Left colon (tissue), 2 donors: ENCODE measurements at regions not wholly inside any gene's neighbourhood (a gene's known extent, or its start where the extent isn't known, plus 50 kb on each side); places are given as distances from the start of the nearest gene placed in this dataset.
A peak's percentile ranks its signal among the peaks of the same experiment; 100 is the strongest.
"Not testable (repeated sequence)": the region's sequence is repeated elsewhere in the genome, so short reads cannot be mapped to it uniquely, and the experiment has no call there.

Experiments used
- ATAC-seq: fragments of 200-7000 bp; cut with Tn5 transposase; one replicate; pipeline ENCODE4 v1.9.1; 2020; ENCODE audit warnings: mild to moderate bottlenecking, moderate library complexity
- DNase-seq, 2 donors: peaks; one replicate each; pipeline ENCODE4 v3.0.0-alpha.2; 2020
- intact Hi-C, 2 donors: fragments of 100-400 bp; cut with DNase I in 1 of 2; cut with micrococcal nuclease in 1 of 2; formaldehyde crosslinking; loops; one replicate each; pipeline versions ENCODE4 v1.11.2 to v1.14.0; 2022; cut with DNase I, micrococcal nuclease
- donor health status: DM: no; HTN: no; CAD: no.
- donor health status: DM: yes; HTN: yes; CAD: no.

DNA sequence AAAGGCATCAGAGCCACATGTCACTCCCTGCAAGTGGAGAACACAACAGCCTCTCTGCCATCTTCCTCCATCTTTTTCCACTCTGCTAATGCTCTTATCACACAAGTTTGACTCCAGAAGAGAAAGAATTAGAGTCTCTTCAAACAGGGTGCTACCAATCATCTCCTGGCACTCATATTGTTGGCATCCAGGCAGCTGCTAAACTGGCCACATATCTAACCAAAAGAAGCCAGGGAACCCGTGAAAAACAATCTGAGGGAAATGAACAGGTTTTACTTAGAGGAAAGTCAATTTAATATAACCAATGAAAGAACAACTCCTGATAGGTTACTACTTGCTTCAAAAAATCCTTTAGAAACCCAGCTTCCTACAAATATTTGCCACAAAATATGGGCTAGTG lies 117.2 kb downstream of the SLC25A46 start:
- DNase-seq (no peak), ATAC-seq (no peak)
- intact Hi-C loops: no loop called here

GRCh38 chr5:110865400-110866094 lies 126.7 kb downstream of the SLC25A46 start:
- intact Hi-C loops: no loop called here
- no peak for ATAC-seq
- DNase-seq: peak in 1 of 2 donors; percentile 7

GRCh38 chr5:110869927-110870326 lies 131.1 kb downstream of the SLC25A46 start:
- ATAC-seq: no peak

DNA sequence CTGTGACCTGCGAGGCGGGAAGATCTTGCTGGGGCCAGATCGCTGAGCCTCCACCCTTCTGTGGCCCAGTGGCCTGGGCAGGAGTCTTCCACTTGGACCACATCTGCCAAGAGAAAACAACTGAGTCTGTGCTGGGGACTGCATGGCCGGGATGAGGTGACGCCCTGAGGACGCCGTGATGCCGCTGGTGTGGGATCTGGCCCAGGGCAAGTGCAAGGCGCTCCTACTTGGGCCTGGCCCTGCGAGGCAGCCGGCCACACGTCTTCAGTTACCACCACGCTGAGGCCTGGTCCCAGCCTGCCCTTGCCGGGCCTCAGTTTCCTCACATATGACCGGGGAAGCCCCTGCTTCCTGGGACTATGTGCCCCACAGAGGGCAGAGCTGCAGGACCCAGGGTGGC lies 133.4 kb downstream of the SLC25A46 start:
- DNase-seq: no peak
- no peak for ATAC-seq
- intact Hi-C loops: no loop called here

More at GRCh38 chr5:110869927-110870326, 131.1 kb downstream of the SLC25A46 start:
- intact Hi-C loops: no loop called here
- no peak for DNase-seq

DNA sequence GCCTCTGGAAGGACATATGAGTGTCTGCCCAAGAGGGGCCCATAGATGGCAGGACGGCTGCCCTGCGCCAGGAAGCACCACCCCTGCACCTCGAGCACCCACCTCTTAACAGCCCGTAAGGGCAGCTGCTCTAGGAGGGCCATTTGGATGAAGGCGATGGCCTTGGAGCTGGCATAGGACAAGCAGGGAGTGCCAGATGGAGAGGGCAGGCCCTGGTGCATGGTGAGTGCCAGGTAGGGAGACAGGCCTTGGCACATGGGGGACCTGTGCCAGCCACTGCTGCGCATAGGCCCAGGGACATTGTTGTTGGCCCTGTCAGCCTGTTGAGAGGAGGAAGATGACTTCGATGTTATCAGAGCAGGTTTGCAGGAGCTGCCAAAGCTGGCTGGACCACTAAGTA lies 134.2 kb downstream of the SLC25A46 start:
- ATAC-seq (no peak), DNase-seq (no peak)
- intact Hi-C loops: no loop called here

- intact Hi-C loops: no loop called here
- no peak for ATAC-seq
- DNase-seq: no peak
Observed at GRCh38 chr5:110873773-110874437, 135.1 kb downstream of the SLC25A46 start.

DNA sequence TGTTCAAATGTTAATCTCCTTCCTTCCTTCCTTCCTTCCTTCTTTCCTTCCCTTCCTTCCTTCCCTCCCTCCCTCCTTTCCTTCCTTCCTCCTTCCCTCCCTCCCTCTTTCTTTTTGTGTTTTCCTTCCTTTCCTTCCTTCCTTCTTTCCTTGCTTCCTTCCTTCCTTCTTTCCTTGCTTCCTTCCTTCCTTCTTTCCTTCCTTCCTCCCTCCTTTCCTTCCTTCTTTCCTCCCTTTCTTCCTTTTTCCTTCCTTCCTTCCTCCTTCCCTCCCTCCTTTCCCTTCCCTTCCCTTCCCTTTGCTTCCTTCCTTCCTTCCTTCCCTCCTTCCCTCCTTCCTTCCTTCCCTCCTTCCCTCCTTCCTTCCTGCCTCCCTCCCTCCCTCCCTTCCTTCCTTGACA lies 136.3 kb downstream of the SLC25A46 start:
- intact Hi-C loops, ATAC-seq, DNase-seq: not testable (repeated sequence)

GRCh38 chr5:110878115-110878514 lies 139.3 kb downstream of the SLC25A46 start:
- no peak for DNase-seq
- no peak for ATAC-seq
- intact Hi-C loops: no loop called here

DNA sequence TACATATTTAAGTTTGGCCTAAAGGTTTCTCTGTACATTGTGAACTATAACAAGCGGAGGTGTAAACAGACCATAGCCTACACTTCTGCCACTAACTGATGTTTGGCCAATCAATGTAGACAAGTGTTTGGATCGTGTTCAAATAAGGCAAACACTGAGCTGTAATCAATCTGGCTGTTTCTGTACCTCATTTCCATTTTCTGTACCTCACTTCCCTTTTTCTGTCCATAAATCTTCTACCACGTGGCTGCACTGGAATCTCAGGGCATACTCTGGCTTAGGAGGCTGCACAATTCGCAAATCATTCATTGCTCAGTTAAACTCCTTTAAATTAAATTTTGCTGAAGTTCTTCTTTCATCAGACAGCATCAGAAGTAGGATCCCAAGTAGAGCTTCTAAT lies 140.9 kb downstream of the SLC25A46 start:
- intact Hi-C loops: no loop called here
- no peak for ATAC-seq
- DNase-seq: no peak

- intact Hi-C loops: no loop called here
- ATAC-seq: no peak
- no peak for DNase-seq
Observed at GRCh38 chr5:110880413-110880812, 141.6 kb downstream of the SLC25A46 start.

DNA sequence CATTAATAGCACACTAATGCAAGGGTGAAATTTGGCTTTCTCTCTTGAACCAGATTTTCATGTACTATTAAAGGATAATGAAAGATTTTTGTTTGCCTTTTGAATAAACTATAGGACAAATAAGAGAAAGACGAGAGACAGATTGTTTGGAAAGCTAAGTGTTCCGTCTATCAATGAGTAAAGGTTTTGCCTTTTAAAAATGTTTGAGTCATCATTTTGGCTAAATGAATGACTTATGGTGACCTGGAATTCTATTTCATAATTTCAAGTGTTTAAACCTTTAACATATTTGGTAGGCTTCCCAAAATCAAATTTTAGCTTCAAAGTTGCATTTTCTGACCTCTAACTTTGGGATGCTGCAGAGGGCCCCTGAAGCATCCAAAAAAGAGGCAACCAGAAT lies 145.2 kb downstream of the SLC25A46 start:
- intact Hi-C loops: no loop called here

GRCh38 chr5:110887170-110887569 lies 148.4 kb downstream of the SLC25A46 start:
- DNase-seq, intact Hi-C loops, ATAC-seq: not testable (repeated sequence)

More for the DNA sequence above, 145.2 kb downstream of the SLC25A46 start:
- ATAC-seq (no peak), DNase-seq (no peak)

GRCh38 chr5:110893854-110894483 lies 155.2 kb downstream of the SLC25A46 start:
- DNase-seq, ATAC-seq, intact Hi-C loops: not testable (repeated sequence)

DNA sequence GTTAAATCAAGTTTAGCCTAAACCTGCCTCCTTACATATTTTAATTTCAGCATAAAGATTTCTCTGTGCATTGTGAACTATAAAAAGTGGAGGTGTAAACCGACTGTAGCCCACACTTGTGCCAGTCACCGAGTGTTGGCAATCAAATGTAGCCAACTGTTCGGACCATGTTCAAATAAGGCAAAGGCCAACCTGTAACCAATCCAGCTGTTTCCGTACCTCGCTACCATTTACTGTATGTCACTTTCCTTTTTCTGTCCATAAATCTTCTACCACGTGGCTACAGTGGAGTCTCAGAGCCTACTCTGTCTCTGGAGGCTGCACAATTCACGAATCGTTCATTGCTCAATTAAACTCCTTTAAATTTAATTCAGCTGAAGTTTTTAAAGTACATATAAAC lies 156.0 kb downstream of the SLC25A46 start:
- no peak for ATAC-seq
- no peak for DNase-seq
- intact Hi-C loops: no loop called here

- no peak for DNase-seq
Observed at GRCh38 chr5:110896901-110897300, 158.1 kb downstream of the SLC25A46 start.

GRCh38 chr5:110899566-110900412 lies 161.0 kb downstream of the SLC25A46 start:
- DNase-seq (no peak), ATAC-seq (no peak)
- intact Hi-C loops: no loop called here

More at GRCh38 chr5:110896901-110897300, 158.1 kb downstream of the SLC25A46 start:
- no peak for ATAC-seq
- intact Hi-C loops: no loop called here

DNA sequence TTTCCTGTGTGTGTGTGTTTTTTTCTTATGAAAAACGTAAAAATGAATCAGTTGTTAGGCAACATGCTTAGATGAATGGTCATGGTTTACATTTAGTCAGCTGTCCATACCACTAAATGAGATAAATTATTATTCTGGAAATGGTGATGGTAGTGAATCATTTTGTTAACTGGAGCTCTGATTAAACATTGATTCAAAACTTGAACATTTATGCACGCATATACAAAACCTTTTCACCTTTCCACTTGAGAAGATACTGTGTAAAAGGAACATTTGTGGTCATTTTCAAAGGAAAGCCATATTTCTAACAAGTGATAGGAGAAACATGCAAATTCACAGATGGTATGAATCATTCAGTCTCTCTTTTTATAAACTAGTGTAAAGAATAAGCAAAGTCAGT lies 162.0 kb downstream of the SLC25A46 start:
- ATAC-seq: no peak
- DNase-seq: no peak
- intact Hi-C loops: no loop called here

DNA sequence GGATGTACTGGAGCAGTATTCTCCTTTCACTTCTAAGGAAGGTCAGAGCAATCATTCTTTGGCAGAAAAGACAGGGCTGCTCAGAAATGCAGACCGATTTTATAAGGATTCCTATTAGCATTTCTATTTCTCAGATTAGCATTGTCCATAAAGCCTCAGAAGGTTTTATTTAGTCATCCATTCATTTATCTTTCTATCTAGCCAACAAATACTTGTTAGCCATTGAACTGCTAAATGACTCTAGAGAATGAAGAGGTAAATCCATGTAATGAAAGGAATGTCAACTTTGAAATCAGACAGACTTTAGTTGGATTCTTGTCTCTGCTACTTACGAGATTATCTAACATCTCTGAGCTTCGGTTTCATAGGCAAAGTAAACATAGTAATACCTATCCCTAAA lies 165.2 kb downstream of the SLC25A46 start:
- ATAC-seq: no peak
- no peak for DNase-seq
- intact Hi-C loops: no loop called here

DNA sequence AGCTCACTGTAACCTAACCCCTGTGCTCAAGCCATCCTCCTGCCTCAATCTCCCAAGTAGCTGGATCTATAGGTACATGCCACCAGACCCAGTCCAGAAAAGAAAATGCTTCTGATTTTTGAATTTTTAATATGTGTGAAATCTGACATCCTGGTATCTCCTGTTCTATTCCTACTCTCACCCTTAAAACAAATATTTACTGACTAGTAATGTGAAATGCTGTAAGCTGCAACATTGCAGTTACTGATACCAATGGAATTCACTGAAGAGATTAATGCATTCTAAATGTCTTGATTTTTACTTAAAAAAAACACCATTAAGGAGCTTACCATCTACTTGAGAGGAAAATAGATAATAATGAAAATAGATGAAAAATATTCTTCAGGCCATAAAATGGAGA lies 162.7 kb upstream of the TSLP start:
- ATAC-seq: no peak

More for the DNA sequence above, 162.7 kb upstream of the TSLP start:
- intact Hi-C loops: no loop called here
- no peak for DNase-seq
